IPS-18a (cell line): ENCODE measurements at regions not wholly inside any gene's neighbourhood (a gene's known extent, or its start where the extent isn't known, plus 50 kb on each side); places are given as distances from the start of the nearest gene placed in this dataset.

Source experiments
- H3K27ac ChIP-seq: one replicate; pipeline ENCODE4 v1.5.1; 2013; ENCODE audit warnings: low read length
- H3K27me3 ChIP-seq: one replicate; pipeline ENCODE4 v1.6.1; 2013; ENCODE audit warnings: mild to moderate bottlenecking, low read length; ENCODE audit not compliant: control insufficient read depth, insufficient read depth
- H3K36me3 ChIP-seq: one replicate; pipeline ENCODE4 v1.6.1; 2013; ENCODE audit warnings: low read depth, low read length; ENCODE audit not compliant: control insufficient read depth
- H3K4me1 ChIP-seq: one replicate; pipeline ENCODE4 v1.6.1; 2013; ENCODE audit warnings: low read depth, low read length; ENCODE audit not compliant: control insufficient read depth
- H3K4me3 ChIP-seq: one replicate; pipeline ENCODE4 v1.5.1; 2013; ENCODE audit warnings: low read length
- H3K9ac ChIP-seq: one replicate; pipeline ENCODE4 v1.6.1; 2013; ENCODE audit warnings: mild to moderate bottlenecking, low read length, moderate library complexity
- H3K9me3 ChIP-seq: one replicate; pipeline ENCODE4 v1.6.1; 2013; ENCODE audit warnings: low read depth, low read length; ENCODE audit not compliant: control insufficient read depth

DNA sequence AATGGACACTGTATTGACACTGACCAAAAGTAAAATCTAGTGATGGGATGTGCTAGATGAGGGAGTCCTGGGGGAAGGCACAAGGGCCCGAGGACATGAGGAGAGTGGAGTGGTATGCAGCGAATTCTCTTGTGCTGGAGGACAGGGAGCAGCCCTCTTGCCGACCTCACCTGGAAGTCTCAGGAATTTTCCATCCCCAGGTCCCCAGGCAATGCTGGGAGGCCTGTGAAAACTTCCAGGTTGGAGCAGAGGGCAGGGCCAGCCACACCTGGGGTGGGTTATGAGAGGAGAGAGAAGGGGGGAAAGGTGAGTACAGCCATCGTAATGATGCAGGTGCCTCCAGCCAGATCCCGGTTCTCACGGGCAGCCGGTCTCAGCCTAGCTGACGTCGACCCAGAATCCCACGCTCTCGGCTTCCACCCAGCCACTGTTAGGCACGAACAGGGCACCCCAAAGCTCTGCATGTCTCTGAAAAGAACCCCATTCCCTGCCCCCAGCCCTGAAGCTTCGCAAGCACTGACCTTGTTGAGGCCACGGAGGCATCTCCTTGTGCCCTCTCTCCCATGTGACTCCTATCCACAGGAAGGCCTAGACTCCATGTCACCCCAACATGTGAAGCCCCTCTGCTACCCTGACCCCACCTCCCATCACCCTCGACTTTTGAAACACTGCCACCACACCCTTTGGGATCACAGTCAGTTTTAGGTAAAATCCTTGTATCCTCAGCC lies 239.7 kb upstream of the MYO3A start:
- Histone ChIP-seq H3K9me3 (no peaks in the 10 kb centered on the region), H3K4me1 (no peaks in the 10 kb centered on the region), H3K27ac (no peak overlapping the region), H3K4me3 (no peak overlapping the region), H3K36me3 (no peaks in the 10 kb centered on the region), H3K9ac (no peak overlapping the region), H3K27me3 (no peaks in the 10 kb centered on the region)

DNA sequence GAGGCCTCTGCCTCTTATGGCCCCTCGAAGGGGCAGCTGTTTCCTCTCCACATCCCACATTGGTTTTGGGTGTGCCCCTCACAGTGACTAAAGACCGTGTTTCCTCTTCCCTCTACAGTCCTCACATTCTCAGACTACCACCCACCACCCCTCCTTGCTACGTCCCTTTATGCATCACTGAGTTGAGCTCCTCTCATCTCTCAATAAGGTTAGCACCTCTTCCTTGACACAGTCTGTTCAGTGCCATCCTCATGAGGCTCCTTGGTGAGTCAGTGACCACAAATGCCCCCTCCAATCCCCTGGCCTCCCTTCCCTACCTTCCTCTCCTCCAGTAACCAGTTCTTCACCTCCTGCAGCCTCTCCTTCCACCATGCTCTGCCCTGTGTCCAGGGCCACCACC lies 239.1 kb upstream of the MYO3A start:
- Histone ChIP-seq H3K4me1 (no peaks in the 10 kb centered on the region), H3K27ac (no peak overlapping the region), H3K4me3 (no peak overlapping the region), H3K36me3 (no peaks in the 10 kb centered on the region), H3K9me3 (no peaks in the 10 kb centered on the region), H3K9ac (no peak overlapping the region), H3K27me3 (no peaks in the 10 kb centered on the region)

DNA sequence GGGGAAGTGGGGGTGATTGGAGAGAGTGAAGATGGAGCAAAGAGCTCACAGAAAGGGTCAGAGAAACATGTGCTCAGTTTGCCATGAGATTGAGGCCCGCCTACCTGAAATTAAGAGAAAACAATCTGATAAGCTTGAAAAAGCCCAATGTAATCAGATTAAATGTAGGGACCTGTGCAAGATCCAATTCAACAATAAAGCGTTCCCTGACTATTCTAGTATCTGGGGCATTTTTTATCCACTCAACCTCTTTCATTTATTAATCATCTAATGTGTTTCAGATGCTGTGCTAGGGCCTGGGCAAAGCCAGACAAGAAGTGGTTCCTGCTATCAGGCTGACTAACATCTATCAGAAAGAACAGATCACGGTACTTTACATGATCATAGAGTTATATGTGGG lies 238.4 kb upstream of the MYO3A start:
- H3K27ac ChIP-seq = no peak overlapping the region
- H3K4me1 ChIP-seq = no peaks in the 10 kb centered on the region

DNA sequence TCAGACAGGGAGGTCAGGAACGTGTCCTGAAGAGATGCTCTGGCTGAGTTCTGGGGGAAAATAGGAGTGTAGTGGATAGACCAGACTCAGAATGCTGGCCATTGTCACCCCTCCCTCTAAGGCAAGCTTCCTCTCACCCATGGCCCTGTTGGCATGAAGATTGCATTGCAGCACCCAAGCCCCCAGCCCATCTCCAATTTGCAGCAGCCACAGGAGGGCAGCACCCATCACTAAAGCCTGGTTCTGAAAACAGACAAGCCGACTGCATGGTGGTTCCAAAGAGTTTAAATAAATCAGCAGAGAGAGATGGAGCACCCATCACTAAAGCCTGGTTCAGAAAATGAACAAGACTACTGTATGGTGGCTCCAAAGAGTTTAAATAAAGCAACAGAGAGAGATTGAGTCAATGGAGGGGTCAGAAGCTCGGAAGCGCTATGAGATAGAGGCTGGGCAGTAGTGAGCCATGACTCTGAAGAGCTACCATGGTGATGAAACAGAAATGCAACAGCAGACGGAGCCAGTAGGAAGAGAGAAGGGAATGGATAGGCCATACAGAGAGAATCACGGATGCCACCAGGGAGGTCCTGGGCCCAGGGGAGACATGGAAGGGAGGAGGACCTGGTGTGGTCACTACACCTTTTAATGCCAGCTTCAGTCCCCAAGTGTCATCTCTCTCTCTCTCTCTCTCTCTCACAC lies 237.9 kb upstream of the MYO3A start:
- Histone ChIP-seq H3K27me3 (no peaks in the 10 kb centered on the region), H3K36me3 (no peaks in the 10 kb centered on the region)

More for the DNA sequence above, 238.4 kb upstream of the MYO3A start:
- Histone ChIP-seq H3K9me3 (no peaks in the 10 kb centered on the region), H3K9ac (no peak overlapping the region), H3K4me3 (no peak overlapping the region), H3K36me3 (no peaks in the 10 kb centered on the region), H3K27me3 (no peaks in the 10 kb centered on the region)

DNA sequence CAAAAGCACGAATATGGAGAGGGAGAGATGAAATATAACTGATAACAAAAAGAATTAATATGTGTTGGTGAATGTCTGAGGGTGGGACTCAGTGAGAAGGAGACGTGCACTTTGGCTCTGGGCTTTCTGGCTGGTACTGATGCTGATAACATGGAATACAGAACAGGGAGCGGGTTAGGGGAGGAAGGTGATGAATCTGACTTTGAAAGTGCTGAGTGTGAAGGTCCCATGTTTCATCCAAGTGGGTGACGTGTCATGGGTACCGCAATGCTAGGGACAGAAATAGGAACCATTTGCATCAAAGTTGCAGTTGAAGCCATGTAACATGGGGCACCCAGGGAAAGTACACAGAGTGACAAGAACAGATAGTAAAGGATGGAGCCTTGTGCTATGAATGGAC lies 236.6 kb upstream of the MYO3A start:
- no peak overlapping the region for H3K9ac ChIP-seq
- no peak overlapping the region for H3K4me3 ChIP-seq
- H3K4me1 ChIP-seq = no peaks in the 10 kb centered on the region
- H3K36me3 ChIP-seq = no peaks in the 10 kb centered on the region
- H3K27ac ChIP-seq = no peak overlapping the region
- no peaks in the 10 kb centered on the region for H3K27me3 ChIP-seq
- H3K9me3 ChIP-seq = no peaks in the 10 kb centered on the region

More for the DNA sequence above, 237.9 kb upstream of the MYO3A start:
- no peaks in the 10 kb centered on the region for H3K9me3 ChIP-seq
- no peak overlapping the region for H3K9ac ChIP-seq
- H3K27ac ChIP-seq = no peak overlapping the region
- H3K4me3 ChIP-seq = no peak overlapping the region
- H3K4me1 ChIP-seq = no peaks in the 10 kb centered on the region

DNA sequence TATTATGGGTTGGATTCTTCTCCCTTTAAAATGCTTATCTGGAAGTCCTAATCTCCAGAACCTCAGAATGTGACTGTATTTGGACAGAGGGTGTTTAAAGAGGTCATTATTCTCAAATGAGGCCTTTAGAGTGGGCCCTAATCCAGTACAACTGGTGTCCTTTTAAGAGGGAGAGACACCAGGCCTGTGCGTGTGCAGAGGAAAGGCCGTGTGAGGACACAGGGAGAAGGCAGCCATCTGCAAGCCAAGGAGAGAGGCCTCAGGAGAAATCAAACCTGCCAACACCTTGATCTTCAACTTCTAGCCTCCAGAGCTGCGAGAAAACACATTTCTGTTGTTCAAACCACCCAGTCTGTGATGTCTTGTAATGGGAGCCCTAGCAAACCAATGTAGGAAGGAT lies 235.4 kb upstream of the MYO3A start:
- H3K4me3 ChIP-seq = no peak overlapping the region
- no peak overlapping the region for H3K27ac ChIP-seq
- H3K9ac ChIP-seq = no peak overlapping the region
- H3K4me1 ChIP-seq = no peaks in the 10 kb centered on the region
- H3K9me3 ChIP-seq = no peaks in the 10 kb centered on the region
- no peaks in the 10 kb centered on the region for H3K27me3 ChIP-seq
- no peaks in the 10 kb centered on the region for H3K36me3 ChIP-seq

DNA sequence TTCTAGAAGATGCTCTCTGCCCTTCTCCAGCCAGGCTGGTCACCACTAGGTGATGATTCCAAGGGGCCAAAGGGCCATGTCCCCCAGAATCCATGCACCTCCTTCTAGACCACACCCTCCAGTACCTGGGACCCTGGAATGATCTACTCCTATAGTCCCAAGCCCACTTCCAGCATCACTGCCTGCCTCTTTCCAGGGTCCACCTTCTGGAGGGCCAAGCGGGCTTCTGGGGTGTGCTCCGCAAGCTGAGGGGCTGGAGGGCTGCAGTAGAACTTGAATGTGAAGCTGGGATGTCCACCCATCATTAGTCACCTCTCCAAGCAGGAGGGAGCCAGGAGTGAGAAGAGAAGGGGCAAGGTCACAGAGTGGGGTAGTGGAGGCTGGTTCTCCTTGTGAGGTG lies 234.4 kb upstream of the MYO3A start:
- H3K27ac ChIP-seq = no peak overlapping the region
- H3K9me3 ChIP-seq = no peaks in the 10 kb centered on the region
- H3K4me3 ChIP-seq = no peak overlapping the region
- H3K4me1 ChIP-seq = no peaks in the 10 kb centered on the region
- H3K9ac ChIP-seq = no peak overlapping the region
- no peaks in the 10 kb centered on the region for H3K36me3 ChIP-seq
- H3K27me3 ChIP-seq = no peaks in the 10 kb centered on the region

DNA sequence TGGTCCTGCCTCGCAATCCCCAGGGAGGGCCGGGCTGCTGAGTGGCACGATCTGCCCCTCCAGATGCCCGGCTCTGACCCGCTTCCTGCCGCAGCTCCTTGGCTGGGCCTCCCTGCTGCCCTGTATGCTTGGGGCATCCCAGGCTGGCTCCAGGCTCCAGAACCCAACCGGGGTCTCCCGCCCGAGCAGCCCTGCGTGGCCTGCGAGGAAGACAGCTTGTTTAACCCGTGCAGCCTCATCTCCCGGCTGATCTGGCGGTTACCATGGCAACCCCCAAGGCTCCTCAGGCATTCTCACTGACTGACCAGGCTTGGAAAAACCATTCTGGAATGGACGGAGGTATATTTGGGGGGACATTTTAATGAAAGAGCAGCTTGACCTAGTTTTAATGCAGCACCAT lies 232.4 kb upstream of the MYO3A start:
- no peaks in the 10 kb centered on the region for H3K9me3 ChIP-seq
- no peak overlapping the region for H3K9ac ChIP-seq
- no peak overlapping the region for H3K4me3 ChIP-seq
- no peak overlapping the region for H3K27ac ChIP-seq
- no peaks in the 10 kb centered on the region for H3K36me3 ChIP-seq
- no peaks in the 10 kb centered on the region for H3K27me3 ChIP-seq
- no peaks in the 10 kb centered on the region for H3K4me1 ChIP-seq

DNA sequence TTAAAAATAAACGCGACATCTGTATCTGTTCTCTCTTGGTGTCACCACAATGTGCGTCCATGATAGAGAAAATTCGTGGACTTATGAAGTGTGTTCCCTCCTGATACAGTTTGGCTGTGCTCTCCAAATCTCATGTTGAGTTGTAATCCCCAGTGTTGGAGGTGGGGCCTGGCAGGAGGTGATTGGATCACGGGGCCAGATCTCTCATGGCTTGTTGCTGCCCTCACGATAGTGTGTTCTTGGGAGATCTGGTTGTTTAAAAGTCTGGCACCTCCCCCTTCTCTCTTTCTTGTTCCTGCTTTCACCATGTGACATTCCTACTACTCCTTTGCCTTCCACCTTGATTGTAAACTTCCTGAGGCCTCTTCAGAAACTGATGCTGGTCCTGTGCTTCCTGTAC lies 229.4 kb upstream of the MYO3A start:
- Histone ChIP-seq H3K36me3 (no peaks in the 10 kb centered on the region), H3K9me3 (no peaks in the 10 kb centered on the region), H3K4me3 (no peak overlapping the region), H3K27ac (no peak overlapping the region), H3K27me3 (no peaks in the 10 kb centered on the region), H3K4me1 (no peaks in the 10 kb centered on the region), H3K9ac (no peak overlapping the region)

DNA sequence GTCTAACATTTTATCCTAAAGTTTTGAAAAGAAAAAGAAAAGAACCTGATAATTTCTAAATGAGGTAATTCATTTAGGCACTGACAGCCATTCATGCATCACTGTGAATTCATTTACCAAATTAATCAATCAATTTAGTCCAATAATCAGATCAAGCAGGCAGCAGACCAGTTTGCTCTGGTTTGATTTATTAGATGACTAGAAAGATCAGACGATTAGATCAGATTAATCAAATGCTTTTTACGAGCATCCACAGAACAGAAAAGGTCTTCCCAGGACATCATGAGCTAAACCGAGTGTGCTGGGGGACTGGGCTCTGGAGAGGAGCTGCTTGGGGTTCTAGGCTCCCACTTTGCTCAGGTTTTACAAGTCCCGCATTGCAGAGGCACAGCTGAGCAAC lies 226.5 kb upstream of the MYO3A start:
- Histone ChIP-seq H3K9me3 (no peaks in the 10 kb centered on the region), H3K4me1 (no peaks in the 10 kb centered on the region), H3K4me3 (no peak overlapping the region), H3K36me3 (no peaks in the 10 kb centered on the region), H3K9ac (no peak overlapping the region), H3K27ac (no peak overlapping the region), H3K27me3 (no peaks in the 10 kb centered on the region)

DNA sequence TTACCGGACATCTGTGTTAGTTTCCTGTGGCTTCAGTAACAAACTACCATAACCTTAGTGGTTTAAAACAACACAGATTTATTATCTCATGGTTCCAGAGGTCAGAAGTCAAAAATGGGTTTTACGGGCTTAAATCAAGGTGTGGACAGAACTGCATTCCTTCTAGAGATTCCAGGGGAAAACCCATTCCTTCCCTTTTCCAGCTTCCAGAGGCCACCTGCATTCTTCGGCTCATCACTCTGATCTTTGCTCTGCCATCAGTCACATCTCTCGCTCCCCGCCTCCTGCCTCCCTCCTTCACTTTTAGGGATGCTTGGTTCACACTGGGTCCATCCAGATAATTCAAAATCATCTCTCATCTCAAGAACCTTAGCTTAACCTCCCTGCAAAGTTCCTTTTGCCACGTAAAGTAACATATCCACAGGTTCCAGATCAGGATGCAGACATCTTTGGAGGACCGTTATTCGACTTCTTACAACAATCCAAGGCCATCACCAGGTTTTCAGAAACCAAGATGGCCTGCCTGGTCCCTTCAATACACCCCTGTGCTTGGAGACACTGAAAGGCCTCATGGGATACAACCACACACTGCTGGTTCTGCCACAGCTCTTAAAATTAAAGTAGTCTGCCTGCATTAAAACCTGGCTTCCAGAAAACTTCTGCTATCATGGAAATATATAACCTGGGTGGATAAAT lies 225.9 kb upstream of the MYO3A start:
- Histone ChIP-seq H3K36me3 (no peaks in the 10 kb centered on the region), H3K27ac (no peak overlapping the region), H3K4me1 (no peaks in the 10 kb centered on the region), H3K27me3 (no peaks in the 10 kb centered on the region), H3K4me3 (no peak overlapping the region), H3K9me3 (no peaks in the 10 kb centered on the region), H3K9ac (no peak overlapping the region)

DNA sequence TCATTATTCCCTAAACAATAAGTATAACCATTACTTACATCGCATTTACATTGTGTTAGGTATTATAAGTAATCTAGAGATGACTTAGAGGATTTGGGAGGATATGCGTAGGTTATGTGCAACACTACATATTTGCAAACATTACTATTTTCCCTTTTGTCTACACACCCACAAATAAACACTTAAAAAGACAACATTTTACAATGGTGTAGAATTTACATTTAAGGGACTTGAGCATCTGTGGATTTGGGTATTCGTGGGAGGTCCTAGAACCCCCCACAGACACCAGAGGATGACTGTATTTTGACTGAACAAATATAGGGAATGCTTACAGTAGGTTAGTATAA lies 220.2 kb upstream of the MYO3A start:
- Histone ChIP-seq H3K27me3 (no peaks in the 10 kb centered on the region), H3K36me3 (no peaks in the 10 kb centered on the region), H3K9me3 (no peaks in the 10 kb centered on the region), H3K4me1 (peaks cover 16% of the 10 kb centered on the region), H3K4me3 (no peak overlapping the region), H3K27ac (no peak overlapping the region), H3K9ac (no peak overlapping the region)
